ENCODE measurements at regions not wholly inside any gene's neighbourhood (a gene's known extent, or its start where the extent isn't known, plus 50 kb on each side); places are given as distances from the start of the nearest gene placed in this dataset.

DNA sequence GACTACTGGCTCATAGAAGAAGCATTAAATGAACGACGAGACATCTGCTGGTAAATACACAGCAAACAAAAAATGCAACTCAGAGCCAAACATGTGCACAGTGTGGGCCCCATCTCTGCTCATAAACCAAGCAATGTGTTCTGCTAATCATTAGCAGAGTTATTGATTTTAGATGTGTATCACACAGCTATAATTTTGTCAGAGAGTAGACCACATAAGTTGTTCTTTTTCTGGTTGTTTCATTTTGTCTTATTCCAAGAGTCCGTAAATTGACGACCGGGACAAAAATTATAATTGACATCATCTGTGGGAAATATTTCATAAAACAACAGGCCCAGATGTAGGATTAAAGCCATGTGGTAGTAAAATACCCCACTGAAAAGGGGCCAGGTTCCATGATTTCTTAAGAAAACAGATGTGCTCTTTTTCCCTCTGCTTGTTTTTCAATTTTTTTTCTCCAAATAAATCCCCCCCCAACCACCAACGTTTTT, 423.6 kb downstream of the HAO1 start:
- TF ChIP-seq, protein P1, sequence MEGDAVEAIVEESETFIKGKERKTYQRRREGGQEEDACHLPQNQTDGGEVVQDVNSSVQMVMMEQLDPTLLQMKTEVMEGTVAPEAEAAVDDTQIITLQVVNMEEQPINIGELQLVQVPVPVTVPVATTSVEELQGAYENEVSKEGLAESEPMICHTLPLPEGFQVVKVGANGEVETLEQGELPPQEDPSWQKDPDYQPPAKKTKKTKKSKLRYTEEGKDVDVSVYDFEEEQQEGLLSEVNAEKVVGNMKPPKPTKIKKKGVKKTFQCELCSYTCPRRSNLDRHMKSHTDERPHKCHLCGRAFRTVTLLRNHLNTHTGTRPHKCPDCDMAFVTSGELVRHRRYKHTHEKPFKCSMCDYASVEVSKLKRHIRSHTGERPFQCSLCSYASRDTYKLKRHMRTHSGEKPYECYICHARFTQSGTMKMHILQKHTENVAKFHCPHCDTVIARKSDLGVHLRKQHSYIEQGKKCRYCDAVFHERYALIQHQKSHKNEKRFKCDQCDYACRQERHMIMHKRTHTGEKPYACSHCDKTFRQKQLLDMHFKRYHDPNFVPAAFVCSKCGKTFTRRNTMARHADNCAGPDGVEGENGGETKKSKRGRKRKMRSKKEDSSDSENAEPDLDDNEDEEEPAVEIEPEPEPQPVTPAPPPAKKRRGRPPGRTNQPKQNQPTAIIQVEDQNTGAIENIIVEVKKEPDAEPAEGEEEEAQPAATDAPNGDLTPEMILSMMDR (conservative IDR thresholded peaks at IDR 0.05; ENCODE audit: low read length), result no peak
- no peak for TF ChIP-seq EZH2phosphoT487 (IDR thresholded peaks at IDR 0.05; ENCODE audit: borderline replicate concordance)
